ENCODE measurements at regions not wholly inside any gene's neighbourhood (a gene's known extent, or its start where the extent isn't known, plus 50 kb on each side); places are given as distances from the start of the nearest gene placed in this dataset.

DNA sequence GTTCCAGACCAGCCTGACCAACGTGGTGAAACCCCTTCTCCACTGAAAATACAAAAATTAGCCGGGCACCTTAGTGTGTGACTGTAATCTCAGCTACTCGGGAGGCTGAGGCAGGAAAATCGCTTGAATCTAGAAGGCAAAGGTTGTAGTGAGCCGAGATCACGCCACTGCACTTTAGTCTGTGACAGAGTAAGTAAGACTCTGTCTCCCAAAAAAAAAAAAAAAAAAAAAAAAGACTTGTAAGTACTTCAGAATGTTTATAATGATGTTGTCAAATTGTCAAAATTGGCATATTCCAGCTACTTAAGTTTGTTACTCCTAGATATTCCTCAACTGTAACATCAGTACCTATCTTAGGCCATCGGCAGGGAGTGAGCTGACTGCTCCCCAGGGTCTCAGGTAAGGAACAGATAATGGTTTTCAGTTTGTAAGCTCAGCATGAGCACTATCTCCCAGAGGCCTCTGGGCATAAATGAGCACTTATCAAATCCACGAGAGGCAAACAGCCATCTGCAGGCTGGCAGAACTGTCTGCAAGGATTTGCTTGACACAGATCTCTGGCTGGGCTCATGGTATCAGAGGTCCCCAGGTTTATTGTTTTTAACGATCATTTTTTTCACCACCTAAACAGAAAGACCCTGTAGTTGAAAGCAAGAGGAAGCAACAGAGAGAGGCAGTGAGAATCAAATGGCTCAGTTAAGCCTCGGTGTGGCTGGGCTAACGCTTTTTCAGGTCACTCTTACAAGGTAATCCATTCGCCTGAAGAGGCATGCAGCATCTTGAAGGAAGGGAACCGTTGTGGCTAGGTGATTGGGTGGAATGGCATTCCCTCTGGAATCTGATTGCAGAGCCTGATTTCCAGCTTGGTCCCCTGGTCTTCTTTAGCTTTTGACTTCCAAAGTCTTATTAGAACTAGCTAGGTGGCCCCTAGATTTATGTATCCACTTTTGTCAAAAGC is 115.9 kb downstream of the LY86 start:
- no peak for DNase-seq (ENCODE audit: low read depth in 2 of 3, low spot score in 1 of 3)

DNA sequence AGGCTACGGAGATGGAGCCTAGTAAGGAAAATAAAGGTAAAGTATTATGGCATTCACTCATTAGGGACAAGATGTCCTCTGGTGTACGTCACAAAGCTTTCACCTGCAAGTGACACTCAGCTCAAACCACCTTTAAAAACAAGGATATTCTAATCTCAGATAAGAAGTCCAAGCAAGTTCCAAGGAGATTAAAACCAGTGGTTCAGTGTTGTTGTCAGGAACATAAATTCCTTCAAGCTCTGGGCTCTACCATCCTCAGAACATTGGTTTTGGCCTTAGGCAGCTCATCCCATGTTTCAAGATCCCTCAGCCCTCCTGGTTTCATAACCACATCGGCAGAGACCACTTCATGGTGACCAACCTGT is 116.5 kb downstream of the LY86 start:
- DNase-seq (ENCODE audit: low read depth in 2 of 3, low spot score in 1 of 3) = no peak

DNA sequence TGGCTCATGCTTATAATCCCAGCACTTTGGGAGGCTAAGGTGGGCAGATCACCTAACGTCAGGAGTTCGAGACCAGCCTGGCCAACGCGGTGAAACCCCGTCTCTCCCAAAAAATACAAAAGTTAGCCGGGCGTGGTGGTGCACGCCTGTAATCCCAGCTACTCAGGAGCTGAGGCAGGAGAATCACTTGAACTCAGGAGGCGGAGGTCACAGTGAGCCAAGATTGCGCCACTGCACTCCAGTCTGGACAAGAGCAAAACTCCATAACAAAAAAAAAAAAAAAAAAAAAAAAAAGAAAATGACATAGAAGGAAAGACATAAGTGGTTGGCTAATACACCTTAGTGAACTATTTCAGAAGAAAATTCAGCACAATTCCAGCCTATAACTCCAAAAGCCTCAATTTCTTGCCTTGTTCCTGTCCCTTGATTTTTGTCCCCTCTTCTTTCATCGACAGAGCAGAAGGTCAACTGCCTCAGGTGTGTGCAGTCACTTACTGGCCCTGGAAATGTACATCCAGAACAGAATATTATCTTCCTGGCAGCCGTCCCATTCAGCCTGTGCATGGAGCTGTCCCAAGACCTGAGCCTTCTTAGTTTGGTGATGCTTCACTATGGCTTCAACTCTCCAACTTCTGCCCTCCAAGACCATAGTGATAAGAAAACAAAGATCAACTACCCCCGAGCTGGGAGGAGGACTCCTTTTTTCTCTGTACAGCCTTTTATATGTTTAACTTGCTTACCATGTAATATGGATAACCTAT is 117.6 kb downstream of the LY86 start:
- DNase-seq (ENCODE audit: low read depth in 2 of 3, low spot score in 1 of 3) = no peak

DNA sequence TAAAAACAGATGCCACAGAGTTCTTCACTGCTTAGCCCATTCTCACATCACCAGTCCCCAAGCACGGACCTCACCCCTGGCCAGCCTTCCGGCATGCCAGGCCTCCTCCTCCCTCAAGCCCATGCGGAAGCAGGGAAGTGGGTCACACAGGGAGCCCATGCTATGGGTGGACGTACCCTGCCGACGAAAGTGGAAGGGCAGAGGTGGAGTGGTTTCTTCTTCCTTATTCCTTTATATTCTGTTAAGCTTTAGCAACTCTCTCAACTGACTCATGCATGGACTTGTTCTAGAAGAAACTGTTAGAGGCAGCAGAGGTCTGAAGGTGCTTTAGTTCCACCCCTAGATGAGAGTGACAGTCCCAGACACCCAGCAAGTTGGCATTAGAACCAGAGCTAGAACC is 118.6 kb downstream of the LY86 start:
- DNase-seq (ENCODE audit: low read depth in 2 of 3, low spot score in 1 of 3) = no peak

DNA sequence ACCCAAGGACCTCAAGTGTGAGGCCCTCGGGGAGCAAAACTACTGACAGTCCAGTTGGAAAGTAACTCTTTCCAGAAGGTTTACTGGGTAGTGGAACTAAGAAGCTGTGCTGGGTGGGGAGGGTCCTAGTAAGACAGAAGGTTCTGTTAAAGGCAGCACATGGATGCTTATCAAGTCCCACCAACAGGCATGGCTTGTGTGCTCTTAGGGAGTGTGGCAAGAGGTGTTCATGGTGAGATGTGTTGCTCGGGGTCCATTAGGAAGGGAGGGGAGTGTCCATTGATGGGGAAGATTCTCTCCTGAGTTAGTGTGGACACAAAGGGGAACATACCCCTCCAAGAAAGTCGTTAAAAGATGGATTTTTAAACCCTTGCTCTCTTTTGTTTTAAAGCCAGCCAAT is 120.6 kb downstream of the LY86 start:
- no peak for DNase-seq (ENCODE audit: low read depth in 2 of 3, low spot score in 1 of 3)

DNA sequence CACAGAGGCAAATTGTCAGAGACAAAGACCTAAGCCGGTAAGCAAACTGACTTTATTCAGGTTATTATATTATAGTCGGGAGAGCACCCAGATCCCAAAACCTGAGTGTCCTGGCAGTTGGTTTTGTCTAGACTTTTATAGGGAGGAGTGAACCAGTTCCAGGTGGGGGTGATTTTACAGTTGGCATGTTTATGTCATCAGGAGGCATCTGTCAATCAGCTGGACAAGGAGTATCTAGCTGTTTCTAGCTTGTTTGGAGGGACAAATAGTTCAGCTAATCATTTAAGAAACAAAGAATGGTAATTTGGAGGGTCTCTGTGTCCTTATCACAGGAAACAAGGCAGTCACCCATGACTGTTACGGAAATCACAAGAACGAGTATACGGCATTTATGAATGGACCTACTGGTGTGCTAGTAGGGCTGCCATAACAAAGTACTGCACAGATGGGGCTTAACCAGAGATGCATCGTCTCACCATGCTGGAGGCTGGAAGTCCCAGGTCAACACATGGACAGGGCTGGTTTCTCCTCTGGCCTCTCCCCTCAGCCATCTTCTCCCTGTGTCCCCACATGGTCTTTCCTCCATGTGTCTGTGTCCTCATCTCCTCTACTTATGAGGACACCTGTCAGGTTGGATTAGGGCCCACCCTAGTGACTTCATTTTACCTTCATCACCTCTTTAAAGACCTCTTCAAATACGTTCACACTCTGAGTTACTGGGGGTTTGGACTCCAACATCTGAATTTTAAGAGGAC is 122.7 kb downstream of the LY86 start:
- DNase-seq (ENCODE audit: low read depth in 2 of 3, low spot score in 1 of 3) = no peak

DNA sequence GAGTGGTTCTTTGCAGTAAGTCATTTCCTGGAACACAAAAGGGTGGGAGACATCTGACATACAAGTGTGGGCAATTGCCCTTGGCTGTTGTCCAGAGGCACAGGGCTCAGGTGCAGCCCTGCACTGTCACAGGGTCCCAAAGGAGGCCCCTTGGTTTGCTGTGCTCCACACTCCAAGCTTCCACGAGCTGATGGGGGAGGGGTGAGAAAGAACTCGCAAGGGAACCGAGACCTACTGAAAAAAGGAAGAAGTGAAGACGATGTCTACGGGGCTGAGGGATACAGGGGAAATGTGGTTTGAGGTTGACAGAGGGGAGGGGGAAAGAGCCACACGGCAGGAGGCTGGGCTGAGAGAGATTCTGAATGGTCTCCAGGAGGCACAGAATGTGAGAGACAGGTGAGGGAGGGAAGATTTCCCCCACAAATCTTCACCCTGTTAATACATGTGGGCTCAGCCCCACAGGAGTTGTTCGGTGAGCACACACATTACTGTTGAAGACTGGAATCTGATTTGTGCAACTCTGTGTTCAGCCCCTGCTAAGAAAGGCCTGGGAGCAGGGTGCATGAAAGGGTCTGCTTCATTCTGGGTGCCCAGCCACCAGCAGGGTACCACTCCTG is 123.4 kb downstream of the LY86 start:
- DNase-seq (ENCODE audit: low read depth in 2 of 3, low spot score in 1 of 3) = no peak

DNA sequence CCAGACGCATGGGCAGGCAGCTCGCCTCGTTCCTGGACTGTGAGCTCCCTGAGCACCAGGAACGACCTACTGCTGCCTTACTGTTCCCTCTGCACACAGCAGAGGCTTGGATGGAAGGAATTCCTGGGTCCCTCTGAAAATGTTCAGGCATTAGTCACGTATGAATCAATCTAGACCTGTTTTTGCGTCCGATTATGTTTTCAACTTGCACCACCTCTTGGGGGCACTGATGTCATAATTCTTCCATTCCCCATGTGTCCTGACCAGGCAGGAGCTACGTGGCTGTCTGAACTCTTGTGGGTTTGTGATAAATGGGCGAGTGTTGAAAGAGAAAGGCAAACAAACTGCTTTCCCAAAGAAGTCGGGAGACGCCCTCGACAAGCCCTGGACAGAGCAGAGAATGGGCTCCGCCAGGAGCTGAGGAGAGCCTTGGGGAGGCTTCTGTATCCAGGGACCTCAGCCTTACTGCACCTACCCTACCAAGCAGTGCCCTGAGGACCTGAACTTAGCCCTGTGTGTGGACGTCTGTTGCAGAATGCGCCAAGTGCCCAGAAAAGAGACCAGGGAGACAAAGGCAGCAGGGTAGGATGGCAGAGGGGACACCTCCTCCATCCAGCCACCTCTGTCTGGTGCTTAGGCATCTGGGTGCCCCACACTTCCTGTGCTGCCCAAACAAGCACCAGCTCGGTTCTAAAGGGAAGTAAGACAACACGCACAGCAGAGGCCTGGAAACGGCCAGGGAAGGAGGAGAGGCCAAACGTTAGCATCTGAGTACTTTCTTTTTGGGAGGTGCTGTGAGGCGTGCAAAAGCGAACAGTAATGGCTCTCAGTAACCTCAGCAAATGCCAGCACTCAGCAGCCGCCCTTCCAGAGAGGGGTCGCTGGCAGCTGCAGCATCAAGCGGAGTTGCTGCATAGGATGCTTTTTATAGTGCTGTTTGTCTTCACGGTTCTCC is 124.2 kb downstream of the LY86 start:
- DNase-seq (ENCODE audit: low read depth in 2 of 3, low spot score in 1 of 3) = no peak

DNA sequence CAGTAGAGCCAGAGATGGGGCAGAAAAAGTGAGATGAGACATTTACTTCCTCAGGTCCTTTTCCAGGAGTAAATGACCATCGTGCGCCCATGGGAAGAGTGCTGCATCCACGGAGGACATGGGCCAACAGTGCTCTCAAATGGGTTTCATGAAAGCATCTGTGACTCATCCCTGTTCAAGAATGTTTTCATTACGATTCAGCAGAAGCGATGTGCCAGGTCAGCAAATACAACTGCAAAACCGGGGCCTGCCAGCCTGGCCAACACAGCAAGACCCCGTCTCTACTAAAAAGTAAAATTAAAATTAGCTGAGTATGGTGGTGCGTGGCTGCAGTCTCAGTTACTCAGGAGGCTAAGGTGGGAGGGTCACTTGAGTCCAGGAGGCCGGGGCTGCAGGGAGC is 125.1 kb downstream of the LY86 start:
- no peak for DNase-seq (ENCODE audit: low read depth in 2 of 3, low spot score in 1 of 3)

DNA sequence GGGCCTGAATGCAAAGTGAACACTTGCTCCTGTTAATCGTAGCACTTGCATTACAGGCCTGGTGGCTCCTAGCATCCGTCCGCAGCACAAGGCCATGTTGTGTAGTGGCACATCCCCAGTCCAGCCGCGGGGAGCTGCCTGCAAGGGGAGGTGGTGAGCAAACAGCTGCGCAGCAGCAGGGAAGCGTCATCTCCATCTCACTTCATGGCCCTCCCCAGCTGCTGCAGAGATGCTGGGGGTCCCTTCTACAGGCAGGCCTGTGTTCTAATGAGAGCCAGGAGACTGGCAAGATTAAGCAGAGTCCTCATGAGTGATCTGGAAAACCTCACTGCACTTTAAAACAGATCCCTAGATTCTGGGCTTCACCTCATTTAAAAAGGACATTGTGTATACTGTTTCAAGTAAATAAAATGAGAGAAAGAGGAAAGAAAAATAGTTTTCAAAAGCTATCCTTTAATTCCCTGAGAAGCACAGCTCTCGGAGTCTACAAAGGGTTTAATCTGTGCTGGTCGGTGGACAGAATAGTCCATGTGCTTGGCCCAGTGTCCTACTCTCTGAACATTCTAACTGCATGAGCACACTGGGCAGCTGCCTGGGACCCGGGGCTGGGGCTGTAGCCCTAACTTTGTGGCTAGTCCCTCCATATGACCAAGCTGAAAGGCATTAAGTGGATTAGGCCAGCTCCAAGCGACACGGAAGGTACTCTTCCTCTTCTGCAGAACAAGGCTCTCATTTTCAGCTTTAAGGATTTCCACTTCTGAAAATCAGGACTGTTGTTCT is 125.8 kb downstream of the LY86 start:
- no peak for DNase-seq (ENCODE audit: low read depth in 2 of 3, low spot score in 1 of 3)

DNA sequence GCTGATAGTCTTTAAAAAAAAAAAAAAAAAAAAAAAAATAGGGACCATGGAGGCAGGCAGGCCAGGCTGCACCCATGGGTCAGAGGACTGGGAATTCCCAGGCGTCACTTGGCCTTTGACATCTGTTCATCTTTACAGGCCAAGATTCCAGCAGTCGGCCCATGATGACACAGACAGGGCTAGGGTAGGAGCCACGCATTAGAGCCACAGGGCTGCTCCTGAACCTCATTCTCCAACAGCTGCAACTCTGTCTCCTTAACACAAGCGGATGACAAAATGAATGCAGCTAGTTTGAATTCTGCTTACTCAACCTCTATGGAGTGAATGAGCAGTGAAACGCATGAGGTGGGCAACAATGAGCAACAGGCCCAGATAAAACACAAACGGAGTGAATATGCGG is 126.4 kb downstream of the LY86 start:
- DNase-seq (ENCODE audit: low read depth in 2 of 3, low spot score in 1 of 3) = no peak

DNA sequence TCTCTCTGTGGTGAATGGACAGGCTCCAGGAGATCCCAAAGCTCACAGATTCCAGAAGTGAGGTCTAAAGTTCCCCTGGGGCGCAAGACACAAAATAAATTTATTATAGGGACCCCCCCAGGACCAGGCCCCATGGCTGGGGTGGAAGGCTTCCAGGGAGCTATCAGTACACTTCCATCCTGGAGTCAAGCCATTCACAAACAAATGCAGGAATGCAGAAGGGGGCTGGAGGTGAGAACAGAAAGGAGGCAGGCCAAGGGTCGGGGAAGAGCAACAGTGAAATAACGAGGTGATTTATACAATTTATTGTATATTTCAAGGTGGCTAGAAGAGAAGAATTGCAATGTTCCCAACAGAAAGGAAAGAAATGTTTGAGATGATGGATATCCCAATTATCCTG is 126.9 kb downstream of the LY86 start:
- DNase-seq (ENCODE audit: low read depth in 2 of 3, low spot score in 1 of 3) = no peak

DNA sequence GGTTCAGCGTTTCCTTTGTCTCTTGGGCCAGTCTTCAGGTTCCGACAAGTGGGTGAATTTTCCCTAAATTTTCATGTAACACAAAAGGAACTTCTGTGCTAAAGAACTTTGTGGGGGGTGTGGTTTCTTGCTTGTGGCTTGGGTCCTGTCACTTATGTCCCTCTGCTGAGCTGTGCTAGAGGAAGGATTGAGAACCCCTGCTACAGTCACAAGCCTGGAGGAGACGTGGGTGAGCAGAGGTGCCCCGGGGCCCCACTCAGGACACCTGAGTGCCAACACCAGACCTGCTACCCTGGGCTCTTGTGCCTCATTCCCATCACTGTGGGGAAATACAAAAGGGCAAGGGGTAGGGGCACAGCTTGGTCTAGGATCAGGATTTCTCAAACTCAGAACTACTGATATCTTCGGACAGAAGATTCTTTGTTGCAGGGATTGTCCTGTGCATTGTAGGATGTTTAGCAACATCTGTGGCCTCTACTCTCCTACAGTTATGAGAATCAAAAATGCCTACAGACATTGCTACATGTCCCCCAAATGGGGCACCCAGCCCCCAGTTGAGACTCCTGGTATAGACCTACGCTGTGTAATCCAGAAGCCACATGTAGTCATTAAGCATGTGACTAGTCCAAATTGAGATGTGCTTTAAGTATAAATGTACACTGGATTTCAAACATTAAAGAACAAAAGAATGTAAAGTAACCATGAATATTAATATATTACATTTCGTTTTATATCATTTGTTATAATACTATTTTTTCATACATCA is 128.7 kb downstream of the LY86 start:
- no peak for DNase-seq (ENCODE audit: low read depth in 2 of 3, low spot score in 1 of 3)

DNA sequence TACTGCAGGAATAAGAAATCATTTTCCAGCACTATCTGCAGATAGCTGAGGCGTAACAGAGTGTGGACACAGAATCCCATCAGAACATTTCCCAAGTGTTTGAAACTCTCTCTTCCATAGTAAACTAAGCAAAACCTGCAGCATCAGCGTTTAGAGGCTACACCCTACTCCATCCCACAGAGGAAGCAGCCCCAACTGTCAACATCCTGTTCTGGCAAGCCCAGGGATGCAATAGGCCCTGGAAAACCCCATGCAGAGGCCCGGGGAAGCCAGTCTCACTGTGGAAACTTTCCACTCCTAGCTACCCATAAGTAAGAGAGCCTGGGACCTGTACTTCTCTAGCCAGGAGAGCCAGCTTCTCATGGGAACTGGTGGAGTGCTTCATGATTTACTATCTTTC is 129.4 kb downstream of the LY86 start:
- DNase-seq (ENCODE audit: low read depth in 2 of 3, low spot score in 1 of 3) = no peak

DNA sequence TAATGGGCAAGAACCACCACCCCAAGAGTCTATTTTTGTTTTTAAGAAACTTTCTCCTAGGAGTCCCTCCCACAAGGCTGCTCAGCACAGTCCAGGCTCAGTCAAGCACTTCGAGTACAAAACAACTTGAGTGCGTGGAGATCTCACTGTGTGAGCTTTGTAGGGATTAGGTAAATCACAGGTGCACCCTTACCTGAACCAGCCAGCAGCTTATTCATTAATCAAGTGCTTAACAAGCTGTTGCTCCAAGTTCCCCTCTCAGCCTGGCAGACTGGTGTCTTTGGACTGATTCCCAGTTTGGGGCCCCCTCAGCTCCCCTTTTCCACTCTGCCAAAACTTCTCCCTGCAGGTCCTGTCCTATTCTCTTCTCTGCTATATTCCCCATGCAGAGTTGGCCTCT is 133.1 kb downstream of the LY86 start:
- DNase-seq (ENCODE audit: low read depth in 2 of 3, low spot score in 1 of 3) = no peak

DNA sequence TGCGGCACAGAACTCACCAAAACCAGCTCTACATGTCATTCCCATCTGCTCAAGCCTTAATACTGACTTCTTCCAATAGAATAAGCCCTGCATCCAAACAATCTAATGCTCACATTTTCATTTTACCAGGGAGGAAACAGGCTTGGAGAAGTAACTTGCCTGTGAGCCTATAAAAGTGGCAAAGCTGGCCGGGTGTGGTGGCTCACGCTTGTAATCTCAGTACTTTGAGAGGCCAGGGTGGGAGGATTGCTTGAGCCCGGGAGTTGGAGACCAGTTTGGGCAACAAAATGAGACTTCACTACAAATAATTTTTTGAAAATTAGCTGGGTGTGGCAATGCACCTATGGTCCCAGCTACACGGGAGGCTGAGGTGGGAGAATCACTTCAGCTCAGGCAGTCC is 133.7 kb downstream of the LY86 start:
- DNase-seq (ENCODE audit: low read depth in 2 of 3, low spot score in 1 of 3) = no peak

DNA sequence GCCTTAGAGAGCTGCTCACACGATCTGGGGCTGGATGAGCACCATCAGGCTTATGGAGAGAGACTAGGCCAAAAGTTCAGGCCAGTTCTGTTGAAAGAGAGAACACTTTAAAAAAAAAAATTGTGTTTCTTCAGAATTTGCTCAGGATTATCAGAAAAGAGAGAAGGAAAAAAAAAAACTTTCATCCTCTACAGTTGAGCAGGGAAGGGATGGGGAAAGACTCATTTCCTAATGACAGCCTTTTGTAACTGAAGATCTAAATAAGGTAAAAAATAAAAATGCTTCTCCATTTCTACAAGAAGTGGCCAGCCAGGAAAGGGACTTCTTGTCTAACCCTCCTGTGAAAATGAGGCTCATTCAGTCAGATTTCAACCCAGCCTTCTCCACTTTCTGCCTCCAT is 134.8 kb downstream of the LY86 start:
- DNase-seq (ENCODE audit: low read depth in 2 of 3, low spot score in 1 of 3) = no peak

DNA sequence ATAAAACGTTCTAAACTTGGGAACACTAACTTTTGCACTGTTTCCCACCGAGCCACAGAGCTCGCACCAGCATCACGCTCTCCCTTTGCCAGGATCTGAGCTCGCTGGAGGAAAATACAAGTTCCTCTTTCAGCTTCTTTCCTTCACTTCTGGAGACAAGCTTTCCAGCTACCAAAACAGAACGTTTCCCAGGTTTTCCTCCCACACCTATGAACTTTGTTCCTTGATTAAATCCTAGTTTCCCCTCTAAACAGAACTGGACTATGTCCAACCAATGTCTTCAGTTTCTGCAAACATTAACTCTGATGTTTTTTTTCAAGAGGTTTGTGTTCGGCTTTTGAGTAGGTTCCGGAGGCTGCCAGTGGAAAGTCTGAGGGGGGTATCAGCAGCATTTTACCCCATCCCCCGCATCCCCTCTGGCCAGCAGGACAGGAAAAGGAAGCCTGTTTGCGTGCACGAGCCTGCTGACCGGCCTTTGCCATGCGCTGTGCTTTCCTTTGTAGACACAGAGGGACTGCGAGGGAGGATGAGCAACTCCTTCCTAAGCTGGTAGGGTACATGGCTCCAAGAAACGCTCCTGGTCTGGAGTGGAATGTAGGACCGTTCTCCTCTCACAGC is 135.5 kb downstream of the LY86 start:
- no peak for DNase-seq (ENCODE audit: low read depth in 2 of 3, low spot score in 1 of 3)

Measured in stimulated activated CD4-positive, alpha-beta T cell treated with anti-CD3 and anti-CD28 coated beads, Interleukin-12 subunit alpha, Interleukin-12 subunit beta, amount 100 ng/mL, for 48 hours (primary cell).